ENCODE measurements at regions not wholly inside any gene's neighbourhood (a gene's known extent, or its start where the extent isn't known, plus 50 kb on each side); places are given as distances from the start of the nearest gene placed in this dataset.
"Not testable (repeated sequence)": the region's sequence is repeated elsewhere in the genome, so short reads cannot be mapped to it uniquely, and the experiment has no call there.

DNA sequence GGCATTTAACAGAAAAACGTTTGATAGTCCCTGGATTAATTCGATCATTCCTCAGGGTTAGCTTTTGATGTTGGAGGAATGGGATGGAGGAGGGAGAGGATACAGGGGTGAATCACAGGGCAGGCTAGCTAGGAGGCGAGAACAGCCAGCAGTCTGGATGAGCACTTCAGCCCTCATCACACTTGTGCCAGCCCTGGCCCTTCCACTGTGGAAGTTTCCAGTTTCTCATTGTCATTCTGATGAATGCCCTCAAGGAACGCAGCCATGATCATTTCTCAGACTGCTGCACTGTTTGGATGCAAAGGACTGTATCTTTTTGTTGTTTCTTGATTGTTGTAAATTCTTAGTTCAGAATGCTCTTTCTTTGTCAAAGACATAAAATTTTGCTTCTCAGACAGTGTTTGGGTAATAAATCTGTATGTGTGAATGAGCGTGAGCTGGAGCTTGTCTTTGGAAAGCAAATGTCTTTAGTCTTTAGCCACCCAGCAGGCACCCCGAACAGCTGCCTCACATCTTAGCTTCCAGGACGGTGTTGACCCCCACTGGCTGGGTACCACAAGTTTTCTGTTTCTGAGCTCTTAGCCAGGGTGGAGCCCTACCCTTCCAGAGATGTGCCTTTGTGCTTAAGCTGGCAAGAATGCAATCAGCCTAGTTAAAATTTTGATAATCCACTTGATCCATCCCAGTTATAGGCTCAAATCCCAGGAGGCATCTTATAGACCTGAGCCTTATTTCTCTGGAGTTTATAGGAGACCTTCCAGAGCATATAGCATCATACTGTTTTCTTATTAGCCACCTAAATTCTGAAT lies 121.1 kb downstream of the PDCD6IP start:
- DNase-seq: no peak

DNA sequence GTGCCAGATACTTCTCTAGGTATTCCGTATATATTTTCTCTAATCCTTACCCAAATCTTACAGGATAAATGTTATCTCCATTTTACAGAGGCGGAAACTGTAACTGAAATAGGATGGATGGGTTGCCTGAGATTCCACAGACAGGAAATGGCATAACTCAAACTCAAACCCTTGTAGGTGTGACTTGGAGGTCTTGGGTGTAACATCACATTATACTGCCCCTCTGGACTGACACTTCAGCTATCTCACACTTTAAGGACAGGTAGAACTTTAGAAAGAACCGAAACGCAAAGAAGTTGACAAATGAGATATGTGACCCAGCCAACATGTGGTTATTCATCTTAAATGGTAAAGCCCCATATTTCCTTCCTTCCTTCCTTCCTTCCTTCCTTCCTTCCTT lies 122.1 kb downstream of the PDCD6IP start:
- no peak for DNase-seq

DNA sequence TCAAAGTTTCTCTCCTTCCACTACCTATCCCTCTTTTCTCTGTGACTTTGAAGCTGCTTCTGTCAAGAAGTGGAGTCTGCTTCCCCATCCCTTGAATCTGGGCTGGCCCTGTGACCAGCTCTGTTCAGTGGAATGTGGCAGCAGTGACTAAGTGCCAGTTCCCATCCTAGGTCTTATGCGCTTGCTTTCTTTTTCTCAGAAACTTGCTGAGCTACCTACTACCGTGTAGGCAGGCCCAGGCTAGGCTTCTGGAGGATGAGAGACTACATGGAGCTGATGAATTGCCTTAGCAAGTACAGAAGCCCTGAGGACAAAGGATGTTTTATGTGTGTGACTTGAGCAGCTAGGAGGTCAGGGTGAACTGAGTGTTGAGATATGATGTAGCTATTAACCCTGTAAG lies 123.2 kb downstream of the PDCD6IP start:
- DNase-seq: no peak

DNA sequence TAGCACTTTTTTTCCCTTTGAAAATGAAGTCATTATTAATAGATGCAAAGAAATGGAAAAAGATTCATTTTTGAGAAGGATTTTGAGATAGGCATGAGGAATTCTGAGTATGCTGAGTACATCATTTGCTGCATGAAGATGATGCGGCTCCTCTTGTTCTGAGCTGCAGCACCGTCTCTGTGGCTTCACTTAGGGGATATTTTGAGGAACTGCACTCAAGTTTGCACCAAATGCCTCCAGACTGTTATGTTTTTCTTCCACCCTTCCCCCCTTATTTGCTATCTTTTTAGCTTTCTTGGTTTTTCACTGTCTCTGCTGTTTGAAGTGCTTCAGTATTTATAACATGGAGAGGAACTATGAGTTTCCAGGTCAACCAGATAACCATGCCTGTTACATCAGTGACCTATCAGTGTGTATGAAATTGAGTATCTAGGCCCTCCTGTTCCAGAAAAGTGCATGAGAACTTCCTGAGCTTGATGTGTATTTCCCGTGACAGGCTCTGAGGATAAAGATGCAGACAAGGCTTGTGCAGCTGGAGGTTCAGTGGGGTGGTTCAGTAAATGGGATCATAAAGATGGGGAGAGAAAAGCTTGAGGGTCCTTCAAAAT lies 128.7 kb downstream of the PDCD6IP start:
- no peak for DNase-seq

DNA sequence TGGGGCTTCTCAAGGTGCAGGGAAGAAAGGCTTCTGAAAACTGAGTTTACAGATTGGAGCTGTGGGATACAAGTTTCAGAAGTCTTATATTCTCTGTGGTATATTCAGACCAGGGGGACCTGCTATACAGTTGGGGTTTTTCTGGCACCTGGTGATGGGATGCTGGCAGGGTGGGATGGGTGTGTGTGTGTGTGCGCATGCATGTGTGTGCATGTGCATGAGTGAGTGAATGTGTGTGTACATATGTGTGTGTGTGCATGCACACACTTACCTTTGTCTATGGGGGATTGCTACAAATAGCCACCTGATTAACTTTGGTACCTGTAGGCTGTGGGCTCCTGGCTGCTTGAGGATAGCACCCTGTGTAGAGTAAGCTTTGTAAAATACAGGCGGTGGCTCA lies 131.4 kb downstream of the PDCD6IP start:
- DNase-seq: no peak

DNA sequence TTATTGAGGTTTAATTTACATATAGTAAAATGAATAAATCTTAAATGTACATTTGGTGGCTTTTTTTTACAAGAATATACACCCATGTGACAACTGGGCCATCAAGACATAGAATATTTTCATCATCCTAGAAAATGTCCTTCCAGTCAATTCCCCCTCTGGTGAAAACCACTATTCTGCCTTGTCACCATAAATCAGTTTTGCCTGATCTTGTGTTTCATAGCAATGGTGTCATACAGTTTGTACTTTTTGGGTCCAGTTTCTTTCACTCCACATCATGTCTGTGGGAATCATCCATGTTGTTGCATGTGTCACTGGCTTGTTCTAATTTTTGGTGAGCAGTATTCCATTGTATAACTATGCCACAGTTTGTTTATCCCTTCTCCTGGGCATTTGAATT lies 133.1 kb downstream of the PDCD6IP start:
- DNase-seq: no peak

DNA sequence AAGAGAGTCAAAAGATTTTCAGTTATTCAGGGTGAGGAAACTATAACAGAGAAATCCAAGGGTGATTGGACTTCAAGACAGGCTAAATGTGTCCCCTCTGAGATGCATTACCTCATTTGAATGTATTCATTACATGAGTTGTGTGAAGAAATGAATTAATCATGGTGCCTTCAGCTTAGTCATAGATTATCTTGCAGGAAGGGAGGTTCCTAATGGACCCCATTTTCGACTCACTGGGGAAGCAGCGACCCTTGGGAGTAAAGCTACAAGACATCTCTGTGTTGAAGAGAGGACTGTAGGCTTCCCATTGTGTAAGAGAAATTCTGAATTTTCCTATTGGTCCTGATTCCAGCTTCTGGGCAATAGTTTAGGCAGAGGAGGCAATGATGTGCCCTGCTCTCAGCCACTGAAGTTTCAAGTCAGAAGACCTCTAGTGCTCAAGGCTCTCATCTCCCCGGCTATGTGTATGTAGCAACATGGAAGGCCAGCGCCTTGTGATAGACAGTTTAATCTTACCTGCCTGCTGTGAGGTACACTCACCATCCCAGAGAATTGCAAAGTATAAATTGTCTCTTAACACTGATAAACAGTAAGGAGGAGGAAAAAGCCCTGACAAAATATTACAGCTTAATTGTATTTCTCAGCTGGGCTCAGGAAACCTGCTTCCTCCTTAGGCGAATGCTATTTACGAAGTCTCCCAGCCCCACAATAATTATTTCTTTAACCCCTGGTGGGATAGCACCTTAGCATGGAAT lies 133.8 kb downstream of the PDCD6IP start:
- DNase-seq: no peak

DNA sequence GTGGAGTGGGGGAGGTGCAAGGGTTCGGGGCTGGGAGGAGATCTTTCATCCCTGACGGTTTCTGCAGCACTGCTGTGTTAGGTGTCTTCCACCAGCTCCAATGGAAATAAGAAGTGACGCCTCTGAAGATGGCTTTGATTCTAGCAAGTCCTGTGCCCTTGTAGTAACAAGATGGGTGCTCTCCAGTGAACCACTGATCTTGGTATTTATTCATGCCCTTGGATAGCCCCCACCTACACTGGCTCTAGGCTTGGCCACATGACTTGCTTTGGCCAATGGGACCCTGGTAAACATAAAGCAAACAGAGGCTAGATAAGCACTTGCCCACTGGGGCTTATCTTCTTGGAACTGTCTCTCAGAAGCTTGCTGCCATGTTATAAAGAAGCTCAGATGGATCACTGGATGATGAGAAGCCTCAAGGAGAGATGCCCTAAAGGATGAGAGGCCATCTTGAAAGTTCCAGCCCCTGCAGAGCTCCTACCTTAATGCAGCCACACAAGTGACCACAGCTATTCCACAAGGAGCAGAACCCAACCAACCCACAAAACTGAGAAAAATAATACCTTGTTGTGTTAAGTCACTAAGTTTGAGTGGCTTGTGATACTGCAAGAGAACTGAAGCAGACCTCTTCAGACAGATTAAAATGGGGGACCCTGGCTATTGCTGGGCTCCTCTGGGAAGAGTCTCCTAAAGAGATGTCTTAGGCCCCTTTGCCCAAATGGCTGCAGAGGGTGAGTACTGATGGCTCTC lies 137.9 kb downstream of the PDCD6IP start:
- no peak for DNase-seq

DNA sequence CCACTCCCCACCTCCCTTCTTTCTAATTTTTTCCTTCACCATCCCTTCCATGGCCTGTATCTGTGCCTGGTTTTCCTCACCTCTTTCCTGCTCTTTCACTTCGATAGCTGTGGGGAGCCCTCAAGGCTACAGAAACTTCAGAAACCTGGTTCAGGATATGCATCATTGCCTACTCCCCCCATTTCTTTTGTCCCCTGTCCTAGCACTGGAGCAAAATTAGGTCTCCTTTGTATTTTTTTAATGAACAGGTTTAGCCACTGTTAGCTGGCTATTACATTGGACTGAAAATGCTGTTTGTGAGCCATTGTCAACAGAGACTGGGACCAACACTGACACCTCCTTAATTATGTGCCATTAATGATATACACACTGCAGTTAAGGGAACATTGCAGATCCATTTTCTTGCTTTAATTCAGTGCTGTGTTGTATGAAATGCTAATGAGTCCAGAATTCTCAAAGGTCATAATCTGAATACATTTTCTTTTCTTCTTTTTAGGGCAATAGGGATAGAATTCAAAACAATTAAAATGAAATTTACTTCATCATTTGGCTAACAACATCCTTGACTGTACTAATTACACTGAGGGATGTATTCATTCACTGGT lies 138.6 kb downstream of the PDCD6IP start:
- DNase-seq: no peak

DNA sequence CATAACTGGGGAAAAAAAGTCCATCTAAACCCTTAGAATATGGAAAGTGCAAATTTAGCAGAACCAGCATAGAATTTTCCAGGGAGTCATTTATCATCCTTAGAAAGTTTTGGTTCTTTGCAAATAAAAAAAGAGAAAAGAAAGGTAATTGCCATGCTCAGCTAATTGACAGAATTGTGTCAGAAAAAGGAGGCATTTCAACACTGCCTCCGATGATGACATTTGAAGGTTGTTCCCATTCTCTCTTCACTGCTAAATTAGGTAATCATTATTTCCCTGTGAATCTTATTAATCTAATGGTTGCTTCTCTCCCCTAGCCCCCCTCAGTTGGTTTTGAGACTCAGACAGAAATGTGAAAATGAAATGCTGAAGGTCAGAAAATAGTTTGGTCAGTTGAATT lies 139.2 kb downstream of the PDCD6IP start:
- DNase-seq: no peak

DNA sequence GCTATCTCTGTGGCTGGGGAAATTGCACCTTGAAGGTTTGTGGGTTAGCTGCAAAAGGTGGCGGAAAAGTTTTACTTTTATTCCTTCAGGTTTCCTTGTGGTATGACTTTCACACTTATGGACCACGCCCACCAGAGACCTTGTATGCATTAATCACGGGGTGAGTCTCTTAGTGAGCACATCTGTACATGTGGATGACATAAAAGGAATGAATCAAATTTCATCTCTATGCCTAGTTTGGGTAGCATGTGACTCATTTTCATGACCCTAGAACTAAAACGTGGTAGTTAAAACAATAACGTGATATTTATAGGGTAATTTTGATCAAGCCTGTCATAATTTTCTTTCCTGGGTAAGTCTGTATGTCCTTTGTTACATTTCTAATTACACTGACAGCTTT lies 141.7 kb downstream of the PDCD6IP start:
- DNase-seq: no peak

DNA sequence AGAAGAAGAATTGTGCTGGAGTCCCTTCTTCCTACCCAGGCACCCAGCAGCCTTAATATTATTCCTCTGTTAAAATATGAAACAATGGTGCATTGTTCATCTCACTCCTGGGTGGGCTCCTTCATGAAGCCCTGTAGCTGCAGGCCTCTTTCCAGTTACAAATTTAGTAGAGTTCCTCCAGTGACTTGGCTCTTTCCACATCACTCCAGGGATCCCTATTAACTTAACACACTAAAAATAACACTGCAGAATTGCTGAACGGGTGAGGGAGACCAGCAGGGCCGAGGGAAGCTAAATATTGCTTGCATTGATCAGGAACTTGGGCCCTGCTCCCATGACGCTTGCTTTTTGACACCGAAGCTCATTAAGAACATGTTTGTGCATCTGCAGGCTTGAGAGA lies 142.3 kb downstream of the PDCD6IP start:
- no peak for DNase-seq

DNA sequence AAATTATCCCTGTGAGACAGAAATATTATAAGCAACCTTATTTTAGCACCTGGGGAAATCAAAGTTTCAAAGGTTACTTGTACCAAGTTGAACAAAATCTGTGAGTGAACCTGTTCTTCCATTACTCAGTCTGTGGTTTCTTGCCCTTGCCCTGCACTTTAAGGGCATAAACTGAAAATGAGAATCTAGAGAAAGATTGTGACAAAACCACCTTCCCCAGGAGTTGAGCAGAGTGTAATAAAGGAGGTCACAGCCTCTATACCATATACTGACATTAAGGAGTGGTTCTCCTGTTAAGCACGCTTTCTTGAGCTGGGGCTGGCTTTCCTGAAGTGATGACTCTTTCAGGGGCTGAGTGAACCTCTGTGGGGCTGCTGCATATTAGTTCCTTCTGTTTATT lies 143.4 kb downstream of the PDCD6IP start:
- DNase-seq: no peak

DNA sequence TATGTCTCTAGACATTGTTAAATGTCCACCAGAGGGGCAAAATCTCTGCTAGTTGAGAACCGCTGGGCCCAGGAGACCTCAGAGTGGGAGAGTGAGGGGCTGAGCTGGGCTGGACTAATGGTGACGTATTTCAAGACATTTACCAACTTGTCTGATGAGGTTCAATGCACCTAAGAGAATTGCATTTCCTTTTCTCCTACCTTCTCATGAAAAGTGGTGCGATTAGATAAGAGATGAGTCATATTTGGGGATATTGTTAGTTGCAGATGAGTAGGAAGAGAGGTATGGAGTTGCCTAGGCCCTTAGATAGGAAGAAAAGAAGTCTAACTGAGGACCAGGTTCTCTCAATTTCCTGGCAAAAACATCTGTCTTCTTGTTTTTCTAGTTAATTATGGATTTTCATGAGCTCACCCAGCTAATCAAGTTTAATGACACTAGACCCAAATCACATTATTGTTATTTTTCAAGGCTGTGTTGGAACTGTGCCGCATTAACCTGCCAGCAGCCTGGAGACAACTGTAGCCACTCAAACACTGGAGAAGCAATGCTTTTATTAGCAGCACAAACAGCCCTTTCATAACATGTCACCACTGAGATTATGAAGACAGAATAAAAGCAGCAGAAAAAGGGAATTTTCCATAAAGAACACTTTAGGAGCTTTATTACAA lies 144.2 kb downstream of the PDCD6IP start:
- DNase-seq: no peak

DNA sequence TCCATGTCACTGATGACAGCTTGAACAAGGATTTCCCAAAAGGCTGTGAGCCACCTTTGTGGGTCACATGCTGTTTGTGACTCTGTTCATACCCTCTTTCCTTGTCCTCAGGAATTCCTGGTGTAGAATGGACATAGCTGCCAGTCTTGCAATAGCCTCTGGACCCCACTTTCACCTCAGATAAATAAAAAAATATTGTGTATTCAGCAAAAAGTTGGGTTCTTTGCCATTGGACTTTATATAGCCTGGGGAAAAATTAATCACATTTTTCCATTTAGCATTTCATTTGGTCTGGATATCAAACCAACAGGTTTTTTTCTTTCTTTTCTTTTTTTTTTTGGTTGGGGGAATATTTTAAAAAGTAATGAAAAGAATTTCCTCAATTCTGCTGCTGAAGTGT lies 144.8 kb downstream of the PDCD6IP start:
- DNase-seq: no peak

DNA sequence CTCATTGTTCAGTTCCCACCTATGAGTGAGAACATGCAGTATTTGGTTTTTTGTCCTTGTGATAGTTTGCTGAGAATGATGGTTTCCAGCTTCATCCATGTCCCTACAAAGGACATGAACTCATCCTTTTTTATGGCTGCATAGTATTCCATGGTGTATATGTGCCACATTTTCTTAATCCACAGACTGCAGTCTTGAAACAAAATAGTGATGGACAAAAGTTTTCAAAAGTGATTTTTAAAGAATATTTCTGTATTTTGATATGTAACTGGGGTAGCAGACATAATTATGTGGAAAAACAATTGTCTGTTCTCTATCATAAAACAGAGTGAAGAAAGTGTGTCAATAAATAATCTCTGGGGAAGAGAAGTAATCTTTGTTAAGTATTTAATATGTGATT lies 148.2 kb downstream of the PDCD6IP start:
- DNase-seq: not testable (repeated sequence)

DNA sequence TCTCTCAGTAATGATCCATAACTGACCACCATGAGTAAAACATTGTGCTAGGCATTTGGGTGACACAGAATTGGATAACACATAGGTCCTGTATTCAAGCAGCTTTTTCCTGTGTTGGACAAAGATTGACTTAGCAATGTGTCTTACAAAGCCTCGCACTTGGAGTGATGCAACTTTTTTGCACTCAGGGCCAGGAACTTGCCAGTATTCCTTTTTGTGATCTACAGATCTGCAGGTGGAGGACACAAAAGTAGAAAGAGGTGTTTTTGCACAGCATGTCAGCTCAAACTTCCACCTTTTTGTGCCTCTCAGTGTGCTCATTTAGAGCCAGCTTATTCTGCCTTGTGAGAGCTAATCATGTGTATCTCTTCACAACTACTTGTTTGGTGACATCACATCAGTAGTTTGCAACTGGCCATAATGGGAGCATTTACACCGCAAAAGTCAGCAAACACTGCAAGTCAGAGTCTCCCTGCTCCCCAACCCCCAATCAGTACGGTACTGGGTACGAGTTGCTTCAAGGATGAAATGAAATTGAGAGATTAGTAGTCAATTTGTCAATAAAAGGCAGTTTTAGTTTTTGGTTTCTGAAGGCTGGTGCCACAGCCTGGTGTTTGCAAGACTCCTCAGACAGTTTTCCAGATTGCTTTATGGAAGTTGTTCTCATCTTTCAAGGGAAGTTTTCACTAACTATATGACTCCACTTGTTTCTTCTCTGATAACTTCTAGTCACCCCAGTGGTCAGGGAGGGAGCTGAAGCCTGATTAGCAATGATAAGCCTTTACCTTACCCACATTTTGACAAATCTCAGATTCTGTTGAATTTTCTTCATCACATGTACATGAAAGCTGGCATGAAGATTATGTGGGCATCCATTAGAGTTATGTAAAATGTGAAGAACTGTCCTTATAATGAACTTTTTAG lies 149.1 kb downstream of the PDCD6IP start:
- no peak for DNase-seq

DNA sequence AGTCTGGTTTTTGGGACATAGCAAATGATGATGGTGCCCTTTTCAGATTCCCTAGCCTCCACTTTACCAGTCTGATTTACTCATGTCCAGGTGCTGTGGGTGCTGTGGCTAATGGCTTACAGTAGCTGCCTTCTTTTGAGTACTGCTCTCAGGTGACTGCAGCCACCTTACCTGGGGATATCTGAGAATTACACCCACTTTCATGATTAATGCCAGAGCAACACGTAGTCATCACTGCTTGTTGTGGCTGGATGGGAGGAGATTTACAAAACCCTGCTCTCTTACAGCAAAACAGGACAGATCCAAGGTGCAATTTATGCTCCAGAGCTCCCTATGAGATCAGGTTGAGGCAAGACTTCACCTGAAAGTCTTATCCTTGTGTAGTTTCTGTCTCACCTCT lies 150.6 kb downstream of the PDCD6IP start:
- no peak for DNase-seq

DNA sequence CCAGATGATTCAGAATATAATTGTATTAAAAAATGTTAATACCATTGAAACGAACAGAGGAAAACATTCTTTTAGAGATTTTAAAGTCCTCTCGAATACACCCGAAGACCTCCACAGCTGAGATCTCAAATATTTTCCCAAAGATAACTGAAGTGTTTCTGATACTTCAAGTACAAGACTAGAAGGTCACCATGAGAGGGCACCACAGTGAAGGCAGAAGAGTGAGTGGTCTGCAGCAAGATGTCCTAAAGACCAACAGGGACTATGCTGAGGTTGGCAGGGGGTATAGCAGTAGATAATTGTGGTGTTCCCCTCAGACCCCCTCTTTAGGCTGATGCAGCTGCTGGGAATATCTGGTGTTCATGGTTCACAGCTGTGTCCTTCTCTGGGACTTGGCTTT lies 156.5 kb downstream of the PDCD6IP start:
- no peak for DNase-seq

DNA sequence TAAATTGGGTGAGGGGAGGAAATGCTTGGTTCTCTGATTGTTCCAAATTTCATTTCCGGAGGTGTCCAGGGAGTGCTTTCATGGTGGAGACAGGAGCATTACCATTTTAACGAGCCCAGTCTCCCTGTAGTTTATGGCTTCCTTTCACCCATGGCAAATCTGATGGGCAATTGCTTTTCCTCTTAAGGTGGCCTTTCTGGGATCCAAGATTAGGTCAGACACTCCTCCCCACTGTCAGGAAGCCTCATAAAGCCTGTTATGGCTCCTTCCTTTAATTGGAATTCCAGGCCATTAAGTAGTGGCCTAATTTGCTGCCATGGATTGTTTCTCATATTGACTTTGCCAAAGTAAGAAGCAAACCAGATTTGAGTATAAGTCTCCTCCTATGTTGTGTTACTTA lies 157.8 kb downstream of the PDCD6IP start:
- DNase-seq: no peak

DNA sequence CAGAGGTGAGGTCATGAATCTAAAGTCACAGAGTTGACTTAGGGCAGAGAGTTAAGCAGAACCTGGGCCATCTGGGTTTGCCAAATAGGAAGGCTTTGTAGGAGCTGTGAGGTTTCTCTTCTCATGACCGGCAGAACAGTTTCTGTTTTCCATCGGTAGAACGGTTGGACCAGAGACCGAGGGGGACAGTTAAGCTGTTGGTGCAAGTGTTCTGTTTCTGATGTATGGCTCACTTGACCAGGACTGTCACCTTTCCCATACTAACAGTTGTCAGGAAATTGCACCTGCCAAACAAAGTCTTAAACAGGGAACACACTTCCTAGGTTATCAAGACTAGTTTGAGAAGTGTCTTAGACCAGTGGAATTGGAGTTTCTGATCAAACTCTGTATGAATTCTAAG lies 158.3 kb downstream of the PDCD6IP start:
- DNase-seq: no peak
